ENCODE measurements at regions not wholly inside any gene's neighbourhood (a gene's known extent, or its start where the extent isn't known, plus 50 kb on each side); places are given as distances from the start of the nearest gene placed in this dataset.

DNA sequence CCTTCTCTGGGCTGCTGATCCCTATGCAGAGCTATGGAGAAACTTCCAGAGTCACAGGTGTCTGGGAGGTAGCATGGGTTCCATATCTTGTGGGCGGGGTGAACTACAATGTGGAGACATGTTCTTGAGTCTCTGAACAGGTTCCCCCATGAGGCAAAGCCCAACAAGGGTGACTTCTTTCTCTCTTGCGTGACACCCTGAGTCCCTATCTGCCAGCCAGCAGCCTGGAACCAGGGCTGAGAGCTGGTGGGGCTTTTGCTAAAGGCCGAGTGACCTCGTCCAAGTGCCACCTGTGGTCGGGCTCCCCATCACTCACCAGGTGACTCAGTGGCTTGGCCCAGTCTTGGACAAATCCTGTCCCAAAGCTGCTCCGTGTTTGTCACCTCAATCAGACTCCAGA, 88.0 kb upstream of the ZNF536 start:
- Histone ChIP-seq H3K4me3 (ENCODE audit: low read depth, low read length) (no peak overlapping the region), H3K27me3 (ENCODE audit: control insufficient read depth, insufficient read depth, low read length) (no peaks in the 10 kb centered on the region), H3K36me3 (ENCODE audit: control insufficient read depth, insufficient read depth, low read length) (no peaks in the 10 kb centered on the region)
- FAIRE-seq: no peak
- DNase-seq (ENCODE audit: low read depth): no peak
- TF ChIP-seq, protein P1, sequence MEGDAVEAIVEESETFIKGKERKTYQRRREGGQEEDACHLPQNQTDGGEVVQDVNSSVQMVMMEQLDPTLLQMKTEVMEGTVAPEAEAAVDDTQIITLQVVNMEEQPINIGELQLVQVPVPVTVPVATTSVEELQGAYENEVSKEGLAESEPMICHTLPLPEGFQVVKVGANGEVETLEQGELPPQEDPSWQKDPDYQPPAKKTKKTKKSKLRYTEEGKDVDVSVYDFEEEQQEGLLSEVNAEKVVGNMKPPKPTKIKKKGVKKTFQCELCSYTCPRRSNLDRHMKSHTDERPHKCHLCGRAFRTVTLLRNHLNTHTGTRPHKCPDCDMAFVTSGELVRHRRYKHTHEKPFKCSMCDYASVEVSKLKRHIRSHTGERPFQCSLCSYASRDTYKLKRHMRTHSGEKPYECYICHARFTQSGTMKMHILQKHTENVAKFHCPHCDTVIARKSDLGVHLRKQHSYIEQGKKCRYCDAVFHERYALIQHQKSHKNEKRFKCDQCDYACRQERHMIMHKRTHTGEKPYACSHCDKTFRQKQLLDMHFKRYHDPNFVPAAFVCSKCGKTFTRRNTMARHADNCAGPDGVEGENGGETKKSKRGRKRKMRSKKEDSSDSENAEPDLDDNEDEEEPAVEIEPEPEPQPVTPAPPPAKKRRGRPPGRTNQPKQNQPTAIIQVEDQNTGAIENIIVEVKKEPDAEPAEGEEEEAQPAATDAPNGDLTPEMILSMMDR (IDR thresholded peaks at IDR 0.05; ENCODE audit: insufficient read depth, low read length, severe bottlenecking): no peak

DNA sequence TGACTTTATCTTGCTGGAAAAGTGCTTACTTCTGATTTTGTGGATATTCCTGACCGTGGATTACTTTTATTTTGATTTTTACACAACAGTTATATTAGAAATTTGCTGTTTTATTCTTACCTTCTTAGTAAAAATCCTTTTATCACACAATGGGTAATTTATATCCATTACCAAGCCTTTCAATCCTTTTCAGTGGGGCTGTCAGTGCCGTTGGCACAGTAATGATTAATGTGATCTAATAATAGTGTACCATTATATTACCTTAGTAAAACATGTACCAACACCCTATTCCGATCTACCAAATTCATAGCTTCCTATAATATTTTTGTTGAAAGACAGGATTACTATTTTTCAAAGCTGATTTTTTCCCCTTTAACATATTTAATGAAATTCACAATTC, 87.3 kb upstream of the ZNF536 start:
- no peak overlapping the region for H3K4me3 ChIP-seq (ENCODE audit: low read depth, low read length)
- TF ChIP-seq, protein P1 (IDR thresholded peaks at IDR 0.05; ENCODE audit: insufficient read depth, low read length, severe bottlenecking): no peak
- H3K27me3 ChIP-seq (ENCODE audit: control insufficient read depth, insufficient read depth, low read length): no peaks in the 10 kb centered on the region
- no peak for FAIRE-seq
- DNase-seq (ENCODE audit: low read depth): no peak
- no peaks in the 10 kb centered on the region for H3K36me3 ChIP-seq (ENCODE audit: control insufficient read depth, insufficient read depth, low read length)

DNA sequence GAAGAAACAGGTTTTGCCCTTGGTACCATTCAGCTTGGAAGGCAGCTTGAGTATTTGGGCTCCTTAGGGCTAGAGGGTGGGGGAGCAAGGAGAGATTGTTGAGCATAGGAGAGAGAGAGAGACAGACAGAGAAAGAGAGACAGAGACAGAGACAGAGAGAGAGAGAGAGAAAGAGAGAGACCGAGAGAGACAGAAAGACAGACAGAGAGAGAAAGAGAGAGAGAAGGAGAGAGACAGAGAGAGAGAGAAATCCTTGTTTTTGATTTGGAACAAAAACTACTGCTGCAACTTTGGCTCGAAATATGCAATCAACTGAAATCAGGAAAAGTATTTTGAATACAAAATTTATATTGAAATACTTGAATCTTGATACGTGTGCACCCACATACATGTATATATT, 85.8 kb upstream of the ZNF536 start:
- TF ChIP-seq, protein P1 (IDR thresholded peaks at IDR 0.05; ENCODE audit: insufficient read depth, low read length, severe bottlenecking): no peak
- no peaks in the 10 kb centered on the region for H3K27me3 ChIP-seq (ENCODE audit: control insufficient read depth, insufficient read depth, low read length)
- DNase-seq (ENCODE audit: low read depth) (no peak), FAIRE-seq (no peak)
- no peak overlapping the region for H3K4me3 ChIP-seq (ENCODE audit: low read depth, low read length)
- no peaks in the 10 kb centered on the region for H3K36me3 ChIP-seq (ENCODE audit: control insufficient read depth, insufficient read depth, low read length)

- Histone ChIP-seq H3K27me3 (ENCODE audit: control insufficient read depth, insufficient read depth, low read length) (no peaks in the 10 kb centered on the region), H3K36me3 (ENCODE audit: control insufficient read depth, insufficient read depth, low read length) (no peaks in the 10 kb centered on the region), H3K4me3 (ENCODE audit: low read depth, low read length) (no peak overlapping the region)
- DNase-seq (ENCODE audit: low read depth) (no peak), FAIRE-seq (no peak)
- TF ChIP-seq, protein P1 (IDR thresholded peaks at IDR 0.05; ENCODE audit: insufficient read depth, low read length, severe bottlenecking): no peak
These were observed 84.9 kb upstream of the ZNF536 start for GRCh38 chr19:30287259-30287658.

DNA sequence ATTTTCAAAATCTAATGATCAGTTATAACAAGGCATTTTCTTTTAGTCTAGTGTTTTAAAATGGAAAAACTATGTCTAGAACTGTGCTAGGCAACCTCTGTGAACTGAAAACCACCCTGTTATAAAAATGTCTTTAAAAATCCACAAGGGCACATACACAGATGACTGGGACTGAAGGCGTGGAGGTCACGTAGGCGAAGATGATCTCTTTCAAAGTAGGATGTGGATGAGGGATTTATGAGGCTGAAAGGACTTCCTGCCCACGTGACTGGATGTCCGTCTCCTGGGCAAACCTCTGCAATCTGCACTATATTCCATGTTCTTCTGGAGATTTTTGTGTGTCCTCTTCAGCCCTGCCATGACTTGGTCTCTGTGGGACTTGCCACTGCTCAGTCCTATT, 84.2 kb upstream of the ZNF536 start:
- DNase-seq (ENCODE audit: low read depth) (no peak), FAIRE-seq (no peak)
- Histone ChIP-seq H3K27me3 (ENCODE audit: control insufficient read depth, insufficient read depth, low read length) (no peaks in the 10 kb centered on the region), H3K4me3 (ENCODE audit: low read depth, low read length) (no peak overlapping the region), H3K36me3 (ENCODE audit: control insufficient read depth, insufficient read depth, low read length) (no peaks in the 10 kb centered on the region)
- TF ChIP-seq, protein P1 (IDR thresholded peaks at IDR 0.05; ENCODE audit: insufficient read depth, low read length, severe bottlenecking): no peak

- FAIRE-seq: no peak
- TF ChIP-seq, protein P1 (IDR thresholded peaks at IDR 0.05; ENCODE audit: insufficient read depth, low read length, severe bottlenecking): no peak
- H3K27me3 ChIP-seq (ENCODE audit: control insufficient read depth, insufficient read depth, low read length): no peaks in the 10 kb centered on the region
- no peak overlapping the region for H3K4me3 ChIP-seq (ENCODE audit: low read depth, low read length)
- DNase-seq (ENCODE audit: low read depth): no peak
- no peaks in the 10 kb centered on the region for H3K36me3 ChIP-seq (ENCODE audit: control insufficient read depth, insufficient read depth, low read length)
These were observed 83.3 kb upstream of the ZNF536 start for GRCh38 chr19:30288911-30289310.

All from bronchial epithelial cell (primary cell).